Neuronal stem cell (in vitro differentiated cells): ENCODE measurements at regions not wholly inside any gene's neighbourhood (a gene's known extent, or its start where the extent isn't known, plus 50 kb on each side); places are given as distances from the start of the nearest gene placed in this dataset.

Experiments used
- DNase-seq: peaks from one replicate; pipeline ENCODE4 v3.0.0-alpha.2; 2013; ENCODE audit warnings: low spot score
- H2AFZ ChIP-seq: one replicate; pipeline ENCODE4 v1.6.1; 2013; ENCODE audit warnings: mild to moderate bottlenecking, low read length, inconsistent platforms
- H2AK5ac ChIP-seq: 2 replicates; pipeline ENCODE4 v1.6.1; 2013; ENCODE audit warnings: low read depth, mild to moderate bottlenecking, inconsistent platforms, low read length, moderate library complexity, mixed read lengths
- H2BK120ac ChIP-seq: 2 replicates; pipeline ENCODE4 v1.6.1; 2013; ENCODE audit warnings: low read depth, mild to moderate bottlenecking, inconsistent platforms, low read length, moderate library complexity, mixed read lengths
- H2BK12ac ChIP-seq: one replicate; pipeline ENCODE4 v1.6.1; 2013; ENCODE audit warnings: low read length, inconsistent platforms
- H2BK15ac ChIP-seq: 2 replicates; pipeline ENCODE4 v1.6.1; 2013; ENCODE audit warnings: mild to moderate bottlenecking, low read length, inconsistent platforms, mixed read lengths
- H2BK5ac ChIP-seq: one replicate; pipeline ENCODE4 v1.6.1; 2013; ENCODE audit warnings: inconsistent platforms, mild to moderate bottlenecking, low read length, moderate library complexity
- H3K14ac ChIP-seq: one replicate; pipeline ENCODE4 v1.6.1; 2013; ENCODE audit warnings: low read length, inconsistent platforms
- H3K18ac ChIP-seq: 2 replicates; pipeline ENCODE4 v1.6.1; 2013; ENCODE audit warnings: low read length, inconsistent platforms
- H3K23ac ChIP-seq: 2 replicates; pipeline ENCODE4 v1.6.1; 2013; ENCODE audit warnings: low read depth, mild to moderate bottlenecking, mixed read lengths, low read length, inconsistent platforms; ENCODE audit not compliant: poor library complexity
- H3K27ac ChIP-seq: replicated peaks from 3 replicates; pipeline ENCODE4 v1.5.1; 2013; ENCODE audit warnings: low read length, inconsistent platforms
- H3K27me3 ChIP-seq, 3 experiments: 2 replicates each; pipeline ENCODE4 v1.6.1; 2013; ENCODE audit warnings: low read length in 3 of 3, mild to moderate bottlenecking in 2 of 3, inconsistent platforms in 1 of 3, low read depth in 1 of 3, mixed read lengths in 1 of 3, moderate library complexity in 1 of 3; ENCODE audit not compliant: control insufficient read depth in 3 of 3, insufficient read depth in 3 of 3
- H3K36me3 ChIP-seq, 2 donors: replicated peaks in 1 of 2; 2 replicates each; pipeline ENCODE4 v1.6.1; 2013; ENCODE audit warnings: low read length in 2 of 2; ENCODE audit not compliant: control insufficient read depth in 2 of 2, insufficient read depth in 2 of 2
- H3K4ac ChIP-seq: 2 replicates; pipeline ENCODE4 v1.6.1; 2013; ENCODE audit warnings: inconsistent platforms, mild to moderate bottlenecking, low read length, moderate library complexity
- H3K4me1 ChIP-seq, 2 donors: 1 replicate in 1 of 2; 2 replicates in 1 of 2; pipeline ENCODE4 v1.6.1; 2013; ENCODE audit warnings: low read length in 2 of 2, low read depth in 1 of 2; ENCODE audit not compliant: control insufficient read depth in 2 of 2, insufficient read depth in 1 of 2
- H3K4me2 ChIP-seq: one replicate; pipeline ENCODE4 v1.6.1; 2013; ENCODE audit warnings: mild to moderate bottlenecking, low read length, inconsistent platforms; ENCODE audit not compliant: insufficient read depth, poor library complexity, severe bottlenecking
- H3K4me3 ChIP-seq, 2 donors: 2 replicates each; pipeline ENCODE4 v1.5.1; 2013; ENCODE audit warnings: low read length in 2 of 2, mild to moderate bottlenecking in 2 of 2, inconsistent platforms in 1 of 2, moderate library complexity in 1 of 2
- H3K79me1 ChIP-seq: one replicate; pipeline ENCODE4 v1.6.1; 2013; ENCODE audit warnings: low read depth, mild to moderate bottlenecking, inconsistent platforms, low read length, moderate library complexity
- H3K9ac ChIP-seq: one replicate; pipeline ENCODE4 v1.6.1; 2013; ENCODE audit warnings: mild to moderate bottlenecking, low read depth, low read length, inconsistent platforms; ENCODE audit not compliant: poor library complexity
- H3K9me3 ChIP-seq, 2 donors: replicated peaks in 1 of 2; 2 replicates each; pipeline versions ENCODE3 to v1.6.1; 2013; ENCODE audit warnings: low read length in 2 of 2, mild to moderate bottlenecking in 2 of 2, inconsistent platforms in 1 of 2, low read depth in 1 of 2, mixed read lengths in 1 of 2, moderate library complexity in 1 of 2; ENCODE audit not compliant: control insufficient read depth in 2 of 2, insufficient read depth in 1 of 2
- H4K8ac ChIP-seq: one replicate; pipeline ENCODE4 v1.6.1; 2013; ENCODE audit warnings: low read depth, mild to moderate bottlenecking, inconsistent platforms, low read length, moderate library complexity
- H4K91ac ChIP-seq: one replicate; pipeline ENCODE4 v1.6.1; 2013; ENCODE audit warnings: low read length, low read depth, mild to moderate bottlenecking, inconsistent platforms; ENCODE audit not compliant: poor library complexity
- WGBS, 2 donors: extraction: QIAGEN DNeasy Blood & Tissue Kit; methylation state at CpG; one replicate each; pipeline ENCODE4 v1.1.7; 2013; ENCODE audit warnings: missing lambda C conversion rate in 2 of 2, mixed read lengths in 1 of 2; ENCODE audit not compliant: insufficient read length in 2 of 2, insufficient replicate concordance in 1 of 2; ENCODE audit errors: extremely low coverage in 2 of 2; 5-methylcytosine and 5-hydroxymethylcytosine counted together

GRCh38 chr10:62528441-62528840 lies 154.3 kb downstream of the ZNF365 start:
- H2BK15ac ChIP-seq = no peak overlapping the region
- H4K8ac ChIP-seq = no peak overlapping the region
- no peaks in the 10 kb centered on the region for H3K36me3 ChIP-seq
- H3K4me2 ChIP-seq = no peak overlapping the region
- H2BK120ac ChIP-seq = no peak overlapping the region
- H3K23ac ChIP-seq = no peak overlapping the region
- H3K79me1 ChIP-seq = no peaks in the 10 kb centered on the region
- no peak overlapping the region for H3K27ac ChIP-seq
- no peak overlapping the region for H2BK12ac ChIP-seq
- H3K9ac ChIP-seq = no peak overlapping the region
- no CpG with 5 or more reads among the region's 1 CpG for WGBS, 2 donors
- H2BK5ac ChIP-seq = no peak overlapping the region
- peaks cover 0 to 5% of the 10 kb centered on the region in 2 donors for H3K9me3 ChIP-seq
- no peak overlapping the region for H3K18ac ChIP-seq
- H3K4ac ChIP-seq = no peak overlapping the region
- no peaks in the 10 kb centered on the region for H3K4me1 ChIP-seq
- no peak for DNase-seq
- H3K27me3 ChIP-seq = no peaks in the 10 kb centered on the region
- H3K4me3 ChIP-seq = no peak overlapping the region
- H3K14ac ChIP-seq = no peak overlapping the region
- no peak overlapping the region for H2AK5ac ChIP-seq
- no peak overlapping the region for H2AFZ ChIP-seq
- H4K91ac ChIP-seq = no peak overlapping the region

DNA sequence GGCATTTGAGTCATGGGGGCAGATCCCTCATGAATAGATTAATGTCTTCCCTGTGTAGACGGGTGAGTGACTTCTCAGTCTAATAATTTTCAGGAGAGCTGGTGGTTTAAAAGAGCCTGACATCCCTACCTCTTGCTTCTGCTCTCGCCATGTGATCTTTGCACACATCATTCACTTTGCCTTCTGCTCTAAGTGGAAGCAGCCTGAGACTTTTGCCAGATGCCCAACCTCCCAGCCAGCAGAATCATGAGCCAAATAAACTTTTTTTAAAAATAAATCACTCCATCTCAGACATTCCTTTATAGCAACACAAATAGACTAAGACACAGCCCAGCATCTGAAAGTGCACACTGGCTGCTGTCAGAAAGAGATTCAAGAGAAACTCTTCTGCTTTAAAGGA lies 155.2 kb downstream of the ZNF365 start:
- Histone ChIP-seq H3K18ac (no peak overlapping the region), H3K9ac (no peak overlapping the region), H2BK15ac (no peak overlapping the region), H4K8ac (no peak overlapping the region), H2BK5ac (no peak overlapping the region), H3K27me3 (no peaks in the 10 kb centered on the region), H3K23ac (no peak overlapping the region), H2BK120ac (no peak overlapping the region), H3K4me3 (no peak overlapping the region), H3K36me3 (no peaks in the 10 kb centered on the region), H2AFZ (no peak overlapping the region), H3K27ac (no peak overlapping the region), H2BK12ac (no peak overlapping the region), H3K4me1 (no peaks in the 10 kb centered on the region), H3K4ac (no peak overlapping the region), H3K79me1 (no peaks in the 10 kb centered on the region), H3K4me2 (no peak overlapping the region), H2AK5ac (no peak overlapping the region), H3K14ac (no peak overlapping the region), H3K9me3 (peaks cover 0 to 5% of the 10 kb centered on the region in 2 donors), H4K91ac (no peak overlapping the region)
- WGBS, 2 donors = no CpG with 5 or more reads among the region's 2 CpGs
- DNase-seq = no peak

DNA sequence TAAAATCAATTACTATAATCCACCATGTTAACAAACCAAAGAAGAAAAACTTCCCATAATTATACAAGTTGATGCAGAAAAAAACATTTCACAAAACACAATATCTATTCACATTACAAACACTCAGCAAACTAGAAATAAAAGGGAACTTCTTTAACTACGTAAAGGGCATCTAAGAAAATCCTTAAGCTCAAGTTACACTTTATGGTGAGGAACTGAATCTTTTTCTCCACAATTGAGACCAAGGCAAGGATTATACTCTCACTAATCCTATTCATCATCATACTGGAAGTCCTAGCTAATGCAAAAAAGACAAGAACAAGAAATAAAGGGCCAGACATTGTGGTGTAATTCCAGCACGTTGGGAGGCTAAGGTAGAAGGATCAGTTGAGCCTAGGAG lies 159.9 kb downstream of the ZNF365 start:
- H2BK12ac ChIP-seq = no peak overlapping the region
- H2BK5ac ChIP-seq = no peak overlapping the region
- H3K4me2 ChIP-seq = no peak overlapping the region
- H2AFZ ChIP-seq = no peak overlapping the region
- no peaks in the 10 kb centered on the region for H3K27me3 ChIP-seq
- H3K4ac ChIP-seq = no peak overlapping the region
- H3K4me3 ChIP-seq = no peak overlapping the region
- no peak overlapping the region for H2BK120ac ChIP-seq
- H3K9ac ChIP-seq = no peak overlapping the region
- no peak overlapping the region for H3K27ac ChIP-seq
- no peak overlapping the region for H4K91ac ChIP-seq
- H4K8ac ChIP-seq = no peak overlapping the region
- H3K79me1 ChIP-seq = no peaks in the 10 kb centered on the region
- WGBS, 2 donors = no CpG with 5 or more reads among the region's 2 CpGs
- no peaks in the 10 kb centered on the region for H3K9me3 ChIP-seq
- no peak overlapping the region for H2AK5ac ChIP-seq
- no peak overlapping the region for H2BK15ac ChIP-seq
- DNase-seq = no peak
- no peak overlapping the region for H3K18ac ChIP-seq
- H3K36me3 ChIP-seq = no peaks in the 10 kb centered on the region
- no peak overlapping the region for H3K14ac ChIP-seq
- no peak overlapping the region for H3K23ac ChIP-seq
- H3K4me1 ChIP-seq = no peaks in the 10 kb centered on the region

- Histone ChIP-seq H3K14ac (no peak overlapping the region), H3K4me3 (no peak overlapping the region)
- no CpG with 5 or more reads among the region's 6 CpGs for WGBS, 2 donors
Observed at GRCh38 chr10:62538606-62539005, 164.4 kb downstream of the ZNF365 start.

More at GRCh38 chr10:62538606-62539005, 164.4 kb downstream of the ZNF365 start:
- Histone ChIP-seq H3K27ac (no peak overlapping the region), H4K8ac (no peak overlapping the region), H3K4me1 (no peaks in the 10 kb centered on the region), H2AK5ac (no peak overlapping the region), H3K4me2 (no peak overlapping the region), H3K36me3 (no peaks in the 10 kb centered on the region), H2BK12ac (no peak overlapping the region), H2BK120ac (no peak overlapping the region), H3K18ac (no peak overlapping the region), H3K23ac (no peak overlapping the region), H2BK5ac (no peak overlapping the region), H3K9ac (no peak overlapping the region), H3K79me1 (no peaks in the 10 kb centered on the region), H3K27me3 (no peaks in the 10 kb centered on the region), H4K91ac (no peak overlapping the region), H3K9me3 (no peaks in the 10 kb centered on the region), H2AFZ (no peak overlapping the region), H2BK15ac (no peak overlapping the region), H3K4ac (no peak overlapping the region)
- DNase-seq = no peak
